Endodermal cell (in vitro differentiated cells): ENCODE measurements at regions not wholly inside any gene's neighbourhood (a gene's known extent, or its start where the extent isn't known, plus 50 kb on each side); places are given as distances from the start of the nearest gene placed in this dataset.

ENCODE experiments used
- DNase-seq: peaks from one replicate; pipeline ENCODE4 v3.0.0-alpha.2; 2017
- H3K27ac ChIP-seq: 2 replicates; pipeline ENCODE4 v1.5.1; 2013; ENCODE audit warnings: mild to moderate bottlenecking, low read depth, low read length, moderate library complexity
- H3K27me3 ChIP-seq: 2 replicates; pipeline ENCODE4 v1.6.1; 2013; ENCODE audit warnings: mild to moderate bottlenecking, low read length, moderate library complexity; ENCODE audit not compliant: insufficient read depth, control insufficient read depth, poor library complexity, severe bottlenecking
- H3K36me3 ChIP-seq: 2 replicates; pipeline ENCODE4 v1.7.0; 2013; ENCODE audit warnings: mild to moderate bottlenecking, low read length, moderate library complexity; ENCODE audit not compliant: control insufficient read depth, insufficient read depth
- H3K4me1 ChIP-seq: one replicate; pipeline ENCODE4 v1.7.0; 2013; ENCODE audit warnings: low read length; ENCODE audit not compliant: control insufficient read depth, insufficient read depth
- H3K4me3 ChIP-seq: 2 replicates; pipeline ENCODE4 v1.5.1; 2013; ENCODE audit warnings: mild to moderate bottlenecking, low read length, moderate library complexity
- H3K9ac ChIP-seq: 2 replicates; pipeline ENCODE4 v1.6.1; 2013; ENCODE audit warnings: mild to moderate bottlenecking, low read length, moderate library complexity; ENCODE audit not compliant: poor library complexity, severe bottlenecking; ENCODE audit errors: extremely low read depth
- H3K9me3 ChIP-seq: 2 replicates; pipeline ENCODE4 v1.6.1; 2013; ENCODE audit warnings: mild to moderate bottlenecking, low read length, moderate library complexity; ENCODE audit not compliant: control insufficient read depth
- H3K27ac Mint-ChIP-seq: 2 replicates; pipeline ENCODE4 v1.8.0; 2020; ENCODE audit warnings: mixed read lengths
- H3K27me3 Mint-ChIP-seq: 2 replicates; pipeline ENCODE4 v1.8.0; 2021; ENCODE audit warnings: mild to moderate bottlenecking, mixed read lengths; ENCODE audit not compliant: insufficient read depth
- H3K36me3 Mint-ChIP-seq: 2 replicates; pipeline ENCODE4 v1.8.0; 2020; ENCODE audit warnings: low read depth, mixed read lengths
- H3K4me1 Mint-ChIP-seq: 2 replicates; pipeline ENCODE4 v1.8.0; 2020; ENCODE audit warnings: mixed read lengths
- H3K4me3 Mint-ChIP-seq: 2 replicates; pipeline ENCODE4 v1.8.0; 2020; ENCODE audit warnings: mild to moderate bottlenecking, moderate library complexity, mixed read lengths
- H3K9me3 Mint-ChIP-seq: 2 replicates; pipeline ENCODE4 v1.8.0; 2020; ENCODE audit warnings: mild to moderate bottlenecking, mixed read lengths
- CTCF ChIP-seq: fragments of 200-600 bp; sonication (generic); conservative IDR thresholded peaks from 2 replicates; pipeline ENCODE4 v1.5.0; 2021; ENCODE audit warnings: antibody characterized with exemption, mild to moderate bottlenecking
- WGBS, 2 experiments: methylation state at CpG; one replicate each; pipeline versions ENCODE4 v1.1.5 to v1.1.7; 2013; ENCODE audit warnings: missing lambda C conversion rate in 2 of 2, mixed read lengths in 1 of 2; ENCODE audit not compliant: insufficient coverage in 1 of 2, insufficient read length in 1 of 2; 5-methylcytosine and 5-hydroxymethylcytosine counted together

- DNase-seq: no peak
- Histone ChIP-seq H3K9ac (no peak overlapping the region), H3K4me3 (no peak overlapping the region), H3K27ac (no peak overlapping the region), H3K27me3 (no peaks in the 10 kb centered on the region), H3K36me3 (no peaks in the 10 kb centered on the region), H3K4me1 (no peaks in the 10 kb centered on the region), H3K9me3 (no peaks in the 10 kb centered on the region)
- no peak overlapping the region for H3K4me3 Mint-ChIP-seq
- WGBS, 2 experiments: 75 to 85% methylated on average over 2 of the region's 2 CpGs
- no peaks in the 10 kb centered on the region for H3K27me3 Mint-ChIP-seq
- no peaks in the 10 kb centered on the region for H3K36me3 Mint-ChIP-seq
- TF ChIP-seq CTCF: no peak
- H3K4me1 Mint-ChIP-seq: no peaks in the 10 kb centered on the region
- no peak overlapping the region for H3K27ac Mint-ChIP-seq
- H3K9me3 Mint-ChIP-seq: no peaks in the 10 kb centered on the region
Measured at GRCh38 chr4:127001933-127002332, 630.8 kb upstream of the INTU start.

- H3K27me3 Mint-ChIP-seq: no peaks in the 10 kb centered on the region
- H3K36me3 ChIP-seq: no peaks in the 10 kb centered on the region
- no peak overlapping the region for H3K27ac Mint-ChIP-seq
- H3K9me3 Mint-ChIP-seq: no peaks in the 10 kb centered on the region
- H3K27me3 ChIP-seq: no peaks in the 10 kb centered on the region
- H3K4me1 ChIP-seq: no peaks in the 10 kb centered on the region
- TF ChIP-seq CTCF: no peak
- DNase-seq: no peak
- H3K4me3 Mint-ChIP-seq: no peak overlapping the region
- H3K4me1 Mint-ChIP-seq: no peaks in the 10 kb centered on the region
- peak overlapping the region; percentile 8 for H3K27ac ChIP-seq
- H3K9ac ChIP-seq: no peak overlapping the region
- H3K36me3 Mint-ChIP-seq: no peaks in the 10 kb centered on the region
- no peaks in the 10 kb centered on the region for H3K9me3 ChIP-seq
- no peak overlapping the region for H3K4me3 ChIP-seq
Measured at GRCh38 chr4:127006446-127006877, 626.3 kb upstream of the INTU start.

GRCh38 chr4:127007305-127007704 lies 625.5 kb upstream of the INTU start:
- Histone ChIP-seq H3K27me3 (no peaks in the 10 kb centered on the region), H3K9me3 (no peaks in the 10 kb centered on the region), H3K4me1 (no peaks in the 10 kb centered on the region), H3K36me3 (no peaks in the 10 kb centered on the region), H3K9ac (no peak overlapping the region), H3K4me3 (no peak overlapping the region), H3K27ac (no peak overlapping the region)
- Mint-ChIP-seq H3K9me3 (no peaks in the 10 kb centered on the region), H3K4me1 (no peaks in the 10 kb centered on the region), H3K36me3 (no peaks in the 10 kb centered on the region), H3K4me3 (no peak overlapping the region), H3K27me3 (no peaks in the 10 kb centered on the region), H3K27ac (no peak overlapping the region)
- TF ChIP-seq CTCF: no peak
- no peak for DNase-seq
- 91 to 100% methylated on average over 3 of the region's 3 CpGs for WGBS, 2 experiments
